ENCODE measurements at regions not wholly inside any gene's neighbourhood (a gene's known extent, or its start where the extent isn't known, plus 50 kb on each side); places are given as distances from the start of the nearest gene placed in this dataset.

GRCh38 chr7:124412531-124412930 lies 353.1 kb downstream of the GPR37 start:
- ChIA-PET CTCF (interaction anchor here in 1 of 2 donors (0.7 kb wide), 1 partner anchor 71 kb away, joined by 3 read pairs; no protein-coding TSS in a partner anchor), POLR2A (no interaction called here)
- Histone ChIP-seq H3K9me3 (no peaks in the 10 kb centered on the region), H3K4me3 (ENCODE audit: control insufficient read depth in 1 of 2, extremely low read depth in 1 of 2, low read length in 1 of 2) (no peak overlapping the region), H3K4me1 (ENCODE audit: control insufficient read depth in 1 of 2, extremely low read depth in 1 of 2, insufficient read depth in 2 of 2, low read length in 2 of 2) (no peaks in the 10 kb centered on the region), H3K36me3 (ENCODE audit: control insufficient read depth in 2 of 2, extremely low read depth in 1 of 2, insufficient read depth in 1 of 2, low read length in 1 of 2) (no peaks in the 10 kb centered on the region), H3K27me3 (replicated peaks in 1 of 2; ENCODE audit: control insufficient read depth in 2 of 2, extremely low read depth in 1 of 2, insufficient read depth in 2 of 2, low read length in 1 of 2) (no peaks in the 10 kb centered on the region), H3K27ac (ENCODE audit: low read length) (no peak overlapping the region)
- no peak for DNase-seq
- H3K4me3 Mint-ChIP-seq, result no peak overlapping the region
- H3K27me3 Mint-ChIP-seq, result no peaks in the 10 kb centered on the region
- H3K4me1 Mint-ChIP-seq, result no peaks in the 10 kb centered on the region
- WGBS (ENCODE audit: insufficient coverage), result no CpG with 5 or more reads among the region's 6 CpGs
- no peak overlapping the region for H3K27ac Mint-ChIP-seq
- ATAC-seq (replicated peaks in 1 of 4), result no peak
- peaks cover 0 to 7% (median 4%) of the 10 kb centered on the region in 3 donors for H3K9me3 Mint-ChIP-seq
- H3K36me3 Mint-ChIP-seq, result no peaks in the 10 kb centered on the region

GRCh38 chr7:124411796-124412195 lies 353.8 kb downstream of the GPR37 start:
- WGBS (ENCODE audit: insufficient coverage), result 61% methylated on average over 7 of the region's 7 CpGs
- no peaks in the 10 kb centered on the region for H3K4me1 ChIP-seq (ENCODE audit: control insufficient read depth in 1 of 2, extremely low read depth in 1 of 2, insufficient read depth in 2 of 2, low read length in 2 of 2)
- Mint-ChIP-seq H3K9me3 (peaks cover 0 to 7% (median 4%) of the 10 kb centered on the region in 3 donors), H3K36me3 (no peaks in the 10 kb centered on the region), H3K27me3 (no peaks in the 10 kb centered on the region), H3K27ac (no peak overlapping the region), H3K4me1 (no peaks in the 10 kb centered on the region), H3K4me3 (no peak overlapping the region)
- H3K27me3 ChIP-seq (replicated peaks in 1 of 2; ENCODE audit: control insufficient read depth in 2 of 2, extremely low read depth in 1 of 2, insufficient read depth in 2 of 2, low read length in 1 of 2), result no peaks in the 10 kb centered on the region
- CTCF ChIA-PET, result interaction anchor here in 1 of 2 donors (0.7 kb wide), 1 partner anchor 71 kb away, joined by 3 read pairs; no protein-coding TSS in a partner anchor
- no peaks in the 10 kb centered on the region for H3K36me3 ChIP-seq (ENCODE audit: control insufficient read depth in 2 of 2, extremely low read depth in 1 of 2, insufficient read depth in 1 of 2, low read length in 1 of 2)
- no peak for DNase-seq
- no peaks in the 10 kb centered on the region for H3K9me3 ChIP-seq
- POLR2A ChIA-PET, result no interaction called here
- H3K27ac ChIP-seq (ENCODE audit: low read length), result no peak overlapping the region
- no peak for ATAC-seq (replicated peaks in 1 of 4)
- no peak overlapping the region for H3K4me3 ChIP-seq (ENCODE audit: control insufficient read depth in 1 of 2, extremely low read depth in 1 of 2, low read length in 1 of 2)

GRCh38 chr7:124403587-124403986 lies 362.0 kb downstream of the GPR37 start:
- no CpG with 5 or more reads among the region's 1 CpG for WGBS (ENCODE audit: insufficient coverage)
- ATAC-seq (replicated peaks in 1 of 4) (no peak), DNase-seq (no peak)
- Mint-ChIP-seq H3K36me3 (no peaks in the 10 kb centered on the region), H3K4me1 (no peaks in the 10 kb centered on the region), H3K27me3 (no peaks in the 10 kb centered on the region), H3K27ac (no peak overlapping the region), H3K9me3 (peaks cover 3 to 16% (median 11%) of the 10 kb centered on the region in 3 donors), H3K4me3 (no peak overlapping the region)
- H3K4me1 ChIP-seq (ENCODE audit: control insufficient read depth in 1 of 2, extremely low read depth in 1 of 2, insufficient read depth in 2 of 2, low read length in 2 of 2), result no peaks in the 10 kb centered on the region
- no peaks in the 10 kb centered on the region for H3K27me3 ChIP-seq (replicated peaks in 1 of 2; ENCODE audit: control insufficient read depth in 2 of 2, extremely low read depth in 1 of 2, insufficient read depth in 2 of 2, low read length in 1 of 2)
- no peak overlapping the region for H3K27ac ChIP-seq (ENCODE audit: low read length)
- no peak overlapping the region for H3K4me3 ChIP-seq (ENCODE audit: control insufficient read depth in 1 of 2, extremely low read depth in 1 of 2, low read length in 1 of 2)
- H3K9me3 ChIP-seq, result no peaks in the 10 kb centered on the region
- POLR2A ChIA-PET, result no interaction called here
- no peaks in the 10 kb centered on the region for H3K36me3 ChIP-seq (ENCODE audit: control insufficient read depth in 2 of 2, extremely low read depth in 1 of 2, insufficient read depth in 1 of 2, low read length in 1 of 2)
- CTCF ChIA-PET, result no interaction called here

GRCh38 chr7:124403112-124403511 lies 362.5 kb downstream of the GPR37 start:
- 43% methylated on average over 1 of the region's 2 CpGs for WGBS (ENCODE audit: insufficient coverage)
- DNase-seq (no peak), ATAC-seq (replicated peaks in 1 of 4) (no peak)
- Mint-ChIP-seq H3K9me3 (peaks cover 3 to 16% (median 11%) of the 10 kb centered on the region in 3 donors), H3K27ac (no peak overlapping the region), H3K4me3 (no peak overlapping the region), H3K36me3 (no peaks in the 10 kb centered on the region), H3K4me1 (no peaks in the 10 kb centered on the region), H3K27me3 (no peaks in the 10 kb centered on the region)
- Histone ChIP-seq H3K9me3 (no peaks in the 10 kb centered on the region), H3K36me3 (ENCODE audit: control insufficient read depth in 2 of 2, extremely low read depth in 1 of 2, insufficient read depth in 1 of 2, low read length in 1 of 2) (no peaks in the 10 kb centered on the region), H3K27me3 (replicated peaks in 1 of 2; ENCODE audit: control insufficient read depth in 2 of 2, extremely low read depth in 1 of 2, insufficient read depth in 2 of 2, low read length in 1 of 2) (no peaks in the 10 kb centered on the region), H3K4me1 (ENCODE audit: control insufficient read depth in 1 of 2, extremely low read depth in 1 of 2, insufficient read depth in 2 of 2, low read length in 2 of 2) (no peaks in the 10 kb centered on the region), H3K27ac (ENCODE audit: low read length) (no peak overlapping the region), H3K4me3 (ENCODE audit: control insufficient read depth in 1 of 2, extremely low read depth in 1 of 2, low read length in 1 of 2) (no peak overlapping the region)
- CTCF ChIA-PET, result no interaction called here
- POLR2A ChIA-PET, result no interaction called here

GRCh38 chr7:124399941-124400340 lies 365.7 kb downstream of the GPR37 start:
- Histone ChIP-seq H3K27ac (ENCODE audit: low read length) (no peak overlapping the region), H3K36me3 (ENCODE audit: control insufficient read depth in 2 of 2, extremely low read depth in 1 of 2, insufficient read depth in 1 of 2, low read length in 1 of 2) (no peaks in the 10 kb centered on the region), H3K4me3 (ENCODE audit: control insufficient read depth in 1 of 2, extremely low read depth in 1 of 2, low read length in 1 of 2) (no peak overlapping the region), H3K4me1 (ENCODE audit: control insufficient read depth in 1 of 2, extremely low read depth in 1 of 2, insufficient read depth in 2 of 2, low read length in 2 of 2) (no peaks in the 10 kb centered on the region), H3K27me3 (replicated peaks in 1 of 2; ENCODE audit: control insufficient read depth in 2 of 2, extremely low read depth in 1 of 2, insufficient read depth in 2 of 2, low read length in 1 of 2) (no peaks in the 10 kb centered on the region), H3K9me3 (no peaks in the 10 kb centered on the region)
- H3K4me3 Mint-ChIP-seq, result no peak overlapping the region
- ATAC-seq (replicated peaks in 1 of 4) (no peak), DNase-seq (no peak)
- ChIA-PET POLR2A (no interaction called here), CTCF (no interaction called here)
- H3K9me3 Mint-ChIP-seq, result peaks cover 12 to 35% (median 26%) of the 10 kb centered on the region in 3 donors
- H3K4me1 Mint-ChIP-seq, result no peaks in the 10 kb centered on the region
- no peaks in the 10 kb centered on the region for H3K36me3 Mint-ChIP-seq
- no CpG with 5 or more reads among the region's 1 CpG for WGBS (ENCODE audit: insufficient coverage)
- no peak overlapping the region for H3K27ac Mint-ChIP-seq
- H3K27me3 Mint-ChIP-seq, result no peaks in the 10 kb centered on the region

GRCh38 chr7:124398937-124399552 lies 366.2 kb upstream of the TMEM229A start:
- H3K36me3 Mint-ChIP-seq, result no peaks in the 10 kb centered on the region
- Histone ChIP-seq H3K27ac (ENCODE audit: low read length) (no peak overlapping the region), H3K9me3 (no peaks in the 10 kb centered on the region), H3K36me3 (ENCODE audit: control insufficient read depth in 2 of 2, extremely low read depth in 1 of 2, insufficient read depth in 1 of 2, low read length in 1 of 2) (no peaks in the 10 kb centered on the region), H3K4me1 (ENCODE audit: control insufficient read depth in 1 of 2, extremely low read depth in 1 of 2, insufficient read depth in 2 of 2, low read length in 2 of 2) (no peaks in the 10 kb centered on the region), H3K4me3 (ENCODE audit: control insufficient read depth in 1 of 2, extremely low read depth in 1 of 2, low read length in 1 of 2) (no peak overlapping the region), H3K27me3 (replicated peaks in 1 of 2; ENCODE audit: control insufficient read depth in 2 of 2, extremely low read depth in 1 of 2, insufficient read depth in 2 of 2, low read length in 1 of 2) (no peaks in the 10 kb centered on the region)
- H3K9me3 Mint-ChIP-seq, result peaks cover 12 to 35% (median 26%) of the 10 kb centered on the region in 3 donors
- H3K4me3 Mint-ChIP-seq, result no peak overlapping the region
- H3K27ac Mint-ChIP-seq, result no peak overlapping the region
- ATAC-seq (replicated peaks in 1 of 4) (no peak), DNase-seq (no peak)
- H3K27me3 Mint-ChIP-seq, result no peaks in the 10 kb centered on the region
- ChIA-PET POLR2A (no interaction called here), CTCF (no interaction called here)
- H3K4me1 Mint-ChIP-seq, result no peaks in the 10 kb centered on the region
- WGBS (ENCODE audit: insufficient coverage), result 40% methylated on average over 1 of the region's 2 CpGs

GRCh38 chr7:124397134-124397533 lies 364.3 kb upstream of the TMEM229A start:
- H3K4me1 Mint-ChIP-seq, result no peaks in the 10 kb centered on the region
- no peak overlapping the region for H3K4me3 ChIP-seq (ENCODE audit: control insufficient read depth in 1 of 2, extremely low read depth in 1 of 2, low read length in 1 of 2)
- 72% methylated on average over 4 of the region's 4 CpGs for WGBS (ENCODE audit: insufficient coverage)
- DNase-seq (no peak), ATAC-seq (replicated peaks in 1 of 4) (no peak)
- CTCF ChIA-PET, result no interaction called here
- H3K9me3 ChIP-seq, result no peaks in the 10 kb centered on the region
- H3K27me3 ChIP-seq (replicated peaks in 1 of 2; ENCODE audit: control insufficient read depth in 2 of 2, extremely low read depth in 1 of 2, insufficient read depth in 2 of 2, low read length in 1 of 2), result no peaks in the 10 kb centered on the region
- no peaks in the 10 kb centered on the region for H3K36me3 ChIP-seq (ENCODE audit: control insufficient read depth in 2 of 2, extremely low read depth in 1 of 2, insufficient read depth in 1 of 2, low read length in 1 of 2)
- no peak overlapping the region for H3K4me3 Mint-ChIP-seq
- no peaks in the 10 kb centered on the region for H3K4me1 ChIP-seq (ENCODE audit: control insufficient read depth in 1 of 2, extremely low read depth in 1 of 2, insufficient read depth in 2 of 2, low read length in 2 of 2)
- H3K27me3 Mint-ChIP-seq, result no peaks in the 10 kb centered on the region
- H3K27ac Mint-ChIP-seq, result no peak overlapping the region
- POLR2A ChIA-PET, result no interaction called here
- peaks cover 12 to 33% (median 26%) of the 10 kb centered on the region in 3 donors for H3K9me3 Mint-ChIP-seq
- H3K36me3 Mint-ChIP-seq, result no peaks in the 10 kb centered on the region
- no peak overlapping the region for H3K27ac ChIP-seq (ENCODE audit: low read length)
